ENCODE measurements at regions not wholly inside any gene's neighbourhood (a gene's known extent, or its start where the extent isn't known, plus 50 kb on each side); places are given as distances from the start of the nearest gene placed in this dataset.

- TF ChIP-seq, protein P1, sequence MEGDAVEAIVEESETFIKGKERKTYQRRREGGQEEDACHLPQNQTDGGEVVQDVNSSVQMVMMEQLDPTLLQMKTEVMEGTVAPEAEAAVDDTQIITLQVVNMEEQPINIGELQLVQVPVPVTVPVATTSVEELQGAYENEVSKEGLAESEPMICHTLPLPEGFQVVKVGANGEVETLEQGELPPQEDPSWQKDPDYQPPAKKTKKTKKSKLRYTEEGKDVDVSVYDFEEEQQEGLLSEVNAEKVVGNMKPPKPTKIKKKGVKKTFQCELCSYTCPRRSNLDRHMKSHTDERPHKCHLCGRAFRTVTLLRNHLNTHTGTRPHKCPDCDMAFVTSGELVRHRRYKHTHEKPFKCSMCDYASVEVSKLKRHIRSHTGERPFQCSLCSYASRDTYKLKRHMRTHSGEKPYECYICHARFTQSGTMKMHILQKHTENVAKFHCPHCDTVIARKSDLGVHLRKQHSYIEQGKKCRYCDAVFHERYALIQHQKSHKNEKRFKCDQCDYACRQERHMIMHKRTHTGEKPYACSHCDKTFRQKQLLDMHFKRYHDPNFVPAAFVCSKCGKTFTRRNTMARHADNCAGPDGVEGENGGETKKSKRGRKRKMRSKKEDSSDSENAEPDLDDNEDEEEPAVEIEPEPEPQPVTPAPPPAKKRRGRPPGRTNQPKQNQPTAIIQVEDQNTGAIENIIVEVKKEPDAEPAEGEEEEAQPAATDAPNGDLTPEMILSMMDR (conservative IDR thresholded peaks at IDR 0.05; ENCODE audit: low read depth, low read length): no peak
- no peaks in the 10 kb centered on the region for H3K27me3 ChIP-seq (ENCODE audit: insufficient read depth, low read depth)
- no peaks in the 10 kb centered on the region for H3K36me3 ChIP-seq (ENCODE audit: insufficient read depth)
- no peaks in the 10 kb centered on the region for H3K79me2 ChIP-seq (ENCODE audit: insufficient read depth, low read depth)
- no peak overlapping the region for H3K4me3 ChIP-seq (IDR thresholded peaks at IDR 0.05; ENCODE audit: insufficient read depth, low read depth, low read length)
- no peaks in the 10 kb centered on the region for H3K4me1 ChIP-seq (ENCODE audit: low read depth, poor library complexity, severe bottlenecking)
- no peaks in the 10 kb centered on the region for H4K20me1 ChIP-seq (ENCODE audit: insufficient read depth)
- no peak overlapping the region for H3K9ac ChIP-seq
- no peak overlapping the region for H3K4me2 ChIP-seq
- H2AFZ ChIP-seq (ENCODE audit: low read depth): no peak overlapping the region
- H3K27ac ChIP-seq: no peak overlapping the region
Measured at GRCh38 chr7:132072873-132073272, 503.4 kb downstream of the PLXNA4 start.

DNA sequence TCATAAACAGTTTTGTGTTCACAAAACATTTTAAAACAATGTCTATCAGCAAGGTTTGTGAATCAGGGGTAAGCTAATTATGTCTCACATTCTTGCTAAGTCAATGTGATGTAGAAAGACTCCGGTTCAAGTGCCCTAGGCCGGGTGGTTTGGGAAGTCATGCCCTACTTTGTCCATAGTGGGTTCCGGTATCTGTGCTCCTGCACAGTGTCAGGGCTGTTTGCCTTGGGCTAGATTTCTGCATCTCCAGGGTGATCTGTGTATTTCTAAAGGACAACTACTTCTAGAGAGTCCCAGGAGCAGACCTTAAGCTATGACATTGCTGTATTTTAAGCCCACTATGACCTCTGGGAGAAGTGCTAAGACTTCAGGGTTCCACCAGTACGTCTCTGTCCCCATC, 504.1 kb downstream of the PLXNA4 start:
- H2AFZ ChIP-seq (ENCODE audit: low read depth): no peak overlapping the region
- no peaks in the 10 kb centered on the region for H4K20me1 ChIP-seq (ENCODE audit: insufficient read depth)
- H3K79me2 ChIP-seq (ENCODE audit: insufficient read depth, low read depth): no peaks in the 10 kb centered on the region
- no peaks in the 10 kb centered on the region for H3K36me3 ChIP-seq (ENCODE audit: insufficient read depth)
- no peaks in the 10 kb centered on the region for H3K4me1 ChIP-seq (ENCODE audit: low read depth, poor library complexity, severe bottlenecking)
- H3K4me3 ChIP-seq (IDR thresholded peaks at IDR 0.05; ENCODE audit: insufficient read depth, low read depth, low read length): no peak overlapping the region
- H3K27ac ChIP-seq: no peak overlapping the region
- no peaks in the 10 kb centered on the region for H3K27me3 ChIP-seq (ENCODE audit: insufficient read depth, low read depth)
- TF ChIP-seq, protein P1 (conservative IDR thresholded peaks at IDR 0.05; ENCODE audit: low read depth, low read length): no peak
- H3K9ac ChIP-seq: no peak overlapping the region
- no peak overlapping the region for H3K4me2 ChIP-seq

- TF ChIP-seq, protein P1 (conservative IDR thresholded peaks at IDR 0.05; ENCODE audit: low read depth, low read length): no peak
- H3K36me3 ChIP-seq (ENCODE audit: insufficient read depth): no peaks in the 10 kb centered on the region
- no peak overlapping the region for H3K9ac ChIP-seq
- H2AFZ ChIP-seq (ENCODE audit: low read depth): no peak overlapping the region
- H4K20me1 ChIP-seq (ENCODE audit: insufficient read depth): no peaks in the 10 kb centered on the region
- no peaks in the 10 kb centered on the region for H3K27me3 ChIP-seq (ENCODE audit: insufficient read depth, low read depth)
- H3K4me1 ChIP-seq (ENCODE audit: low read depth, poor library complexity, severe bottlenecking): no peaks in the 10 kb centered on the region
- H3K4me2 ChIP-seq: no peak overlapping the region
- no peak overlapping the region for H3K4me3 ChIP-seq (IDR thresholded peaks at IDR 0.05; ENCODE audit: insufficient read depth, low read depth, low read length)
- H3K27ac ChIP-seq: no peak overlapping the region
- no peaks in the 10 kb centered on the region for H3K79me2 ChIP-seq (ENCODE audit: insufficient read depth, low read depth)
Measured at GRCh38 chr7:132069306-132069705, 507.0 kb downstream of the PLXNA4 start.

DNA sequence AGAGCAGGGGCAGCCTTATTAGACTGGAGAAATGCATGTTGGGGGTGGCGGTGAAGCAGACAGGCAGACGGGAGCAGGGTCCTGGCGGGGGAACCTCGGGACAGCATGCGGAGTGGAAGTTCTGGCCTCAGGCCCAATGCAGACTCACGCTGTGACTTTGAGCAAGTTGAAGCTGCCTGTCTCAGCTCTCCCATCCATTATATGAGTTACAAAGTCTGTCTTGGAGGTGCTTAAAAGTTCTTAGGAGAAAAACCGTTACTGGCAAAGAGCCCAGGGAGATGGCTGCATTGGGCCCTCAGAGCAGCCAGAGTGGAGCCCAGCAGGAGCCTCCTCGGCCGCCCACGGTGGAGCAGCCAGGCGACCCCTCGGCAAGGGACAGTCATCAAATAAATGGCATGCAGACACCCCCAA, 509.5 kb downstream of the PLXNA4 start:
- H3K36me3 ChIP-seq (ENCODE audit: insufficient read depth): no peaks in the 10 kb centered on the region
- TF ChIP-seq, protein P1 (conservative IDR thresholded peaks at IDR 0.05; ENCODE audit: low read depth, low read length): no peak
- H3K4me1 ChIP-seq (ENCODE audit: low read depth, poor library complexity, severe bottlenecking): no peaks in the 10 kb centered on the region
- H3K27me3 ChIP-seq (ENCODE audit: insufficient read depth, low read depth): no peaks in the 10 kb centered on the region
- no peaks in the 10 kb centered on the region for H4K20me1 ChIP-seq (ENCODE audit: insufficient read depth)
- no peak overlapping the region for H3K4me2 ChIP-seq
- H3K79me2 ChIP-seq (ENCODE audit: insufficient read depth, low read depth): no peaks in the 10 kb centered on the region
- H3K27ac ChIP-seq: no peak overlapping the region
- no peak overlapping the region for H3K9ac ChIP-seq
- H3K4me3 ChIP-seq (IDR thresholded peaks at IDR 0.05; ENCODE audit: insufficient read depth, low read depth, low read length): no peak overlapping the region
- H2AFZ ChIP-seq (ENCODE audit: low read depth): no peak overlapping the region
